ENCODE measurements at regions not wholly inside any gene's neighbourhood (a gene's known extent, or its start where the extent isn't known, plus 50 kb on each side); places are given as distances from the start of the nearest gene placed in this dataset.

DNA sequence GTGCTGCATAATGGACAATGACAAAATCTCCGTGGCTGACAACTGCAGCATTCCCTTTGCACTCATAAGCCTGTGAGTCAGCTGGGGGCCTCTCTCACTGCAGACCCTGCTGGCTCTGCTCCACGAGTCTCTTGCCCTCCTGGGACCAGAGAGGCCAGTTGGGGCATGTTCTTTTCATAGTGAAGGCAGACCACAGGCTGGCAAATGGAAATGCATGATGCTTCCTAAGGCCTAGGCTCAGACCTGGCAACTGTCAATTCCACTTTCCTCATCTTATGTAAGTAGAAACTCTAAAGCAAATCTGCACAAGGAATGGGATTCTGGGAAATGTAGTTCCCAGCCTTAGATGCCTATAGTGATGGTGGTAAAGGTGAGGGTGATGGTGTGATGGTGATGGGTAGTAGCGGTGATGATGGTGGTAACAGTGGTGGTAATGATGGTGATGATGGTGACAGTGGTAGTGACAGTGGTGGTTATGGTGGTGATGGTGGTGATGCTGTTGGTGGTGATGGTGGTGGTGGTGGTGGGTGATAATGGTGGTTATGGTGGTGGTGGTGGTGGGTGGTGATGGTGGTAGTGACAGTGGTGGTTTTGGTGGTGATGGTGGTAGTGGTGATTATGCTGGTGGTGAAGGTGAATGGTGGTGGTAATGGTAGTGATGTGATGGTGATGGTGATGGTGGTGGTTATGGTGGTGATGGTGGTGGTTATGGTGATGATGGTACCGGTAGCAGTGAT, 185.8 kb upstream of the ARL4C start:
- ChIA-PET CTCF (interaction anchor here (0.6 kb wide), 1 partner anchor 96 kb away, joined by 3 read pairs; no protein-coding TSS in a partner anchor), POLR2A (no interaction called here)
- FAIRE-seq, result no peak
- Histone ChIP-seq H3K27ac (peak overlapping the region; percentile 67 to 97), H3K4me2 (0 out of 3 replicates have a peak overlapping the region, but pooled peaks have one; percentile 9), H3K4me1 (peaks cover 70% of the 10 kb centered on the region), H3K4me3 (no peak overlapping the region), H3K9me3 (peaks cover 9% of the 10 kb centered on the region; the same call in 1 of the 3 replicates)
- DNase-seq (ENCODE audit: low read depth in 1 of 2, low spot score in 1 of 2), result no peak
- no peak for ATAC-seq
- WGBS (ENCODE audit: missing lambda C conversion rate), result 66% methylated on average over 4 of the region's 4 CpGs
- TF ChIP-seq MAZ (IDR thresholded peaks at IDR 0.05; ENCODE audit: borderline replicate concordance, low read depth, low read length) (no peak), MAFK (IDR thresholded peaks at IDR 0.05; ENCODE audit: partially characterized antibody) (no peak), ESRRA (IDR thresholded peaks at IDR 0.05; ENCODE audit: borderline replicate concordance, low read length) (no peak), ZFP36 (IDR thresholded peaks at IDR 0.05; ENCODE audit: borderline replicate concordance, partially characterized antibody) (no peak), ZSCAN20 (CRISPR knock-in tag; IDR thresholded peaks at IDR 0.05) (no peak), JUN (IDR thresholded peaks at IDR 0.05) (no peak), SMC3 (IDR thresholded peaks at IDR 0.05) (no peak), NR3C1 (IDR thresholded peaks at IDR 0.05) (no peak), RAD21 (conservative IDR thresholded peaks at IDR 0.05 in 1 of 2, IDR thresholded peaks at IDR 0.05 in 1 of 2) (no peak), JUNB (IDR thresholded peaks at IDR 0.05) (no peak), HOXA7 (CRISPR knock-in tag; IDR thresholded peaks at IDR 0.05) (no peak), EP300 (IDR thresholded peaks at IDR 0.05) (no peak), ZC3H11A (IDR thresholded peaks at IDR 0.05) (no peak; the same call in 1 of the 2 replicates), HOXB5 (CRISPR knock-in tag; IDR thresholded peaks at IDR 0.05) (no peak), MYC (IDR thresholded peaks at IDR 0.05; ENCODE audit: borderline replicate concordance, low read length) (no peak)
- TF ChIP-seq, protein P1, sequence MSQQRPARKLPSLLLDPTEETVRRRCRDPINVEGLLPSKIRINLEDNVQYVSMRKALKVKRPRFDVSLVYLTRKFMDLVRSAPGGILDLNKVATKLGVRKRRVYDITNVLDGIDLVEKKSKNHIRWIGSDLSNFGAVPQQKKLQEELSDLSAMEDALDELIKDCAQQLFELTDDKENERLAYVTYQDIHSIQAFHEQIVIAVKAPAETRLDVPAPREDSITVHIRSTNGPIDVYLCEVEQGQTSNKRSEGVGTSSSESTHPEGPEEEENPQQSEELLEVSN (IDR thresholded peaks at IDR 0.05; ENCODE audit: borderline replicate concordance, low read depth), result no peak

DNA sequence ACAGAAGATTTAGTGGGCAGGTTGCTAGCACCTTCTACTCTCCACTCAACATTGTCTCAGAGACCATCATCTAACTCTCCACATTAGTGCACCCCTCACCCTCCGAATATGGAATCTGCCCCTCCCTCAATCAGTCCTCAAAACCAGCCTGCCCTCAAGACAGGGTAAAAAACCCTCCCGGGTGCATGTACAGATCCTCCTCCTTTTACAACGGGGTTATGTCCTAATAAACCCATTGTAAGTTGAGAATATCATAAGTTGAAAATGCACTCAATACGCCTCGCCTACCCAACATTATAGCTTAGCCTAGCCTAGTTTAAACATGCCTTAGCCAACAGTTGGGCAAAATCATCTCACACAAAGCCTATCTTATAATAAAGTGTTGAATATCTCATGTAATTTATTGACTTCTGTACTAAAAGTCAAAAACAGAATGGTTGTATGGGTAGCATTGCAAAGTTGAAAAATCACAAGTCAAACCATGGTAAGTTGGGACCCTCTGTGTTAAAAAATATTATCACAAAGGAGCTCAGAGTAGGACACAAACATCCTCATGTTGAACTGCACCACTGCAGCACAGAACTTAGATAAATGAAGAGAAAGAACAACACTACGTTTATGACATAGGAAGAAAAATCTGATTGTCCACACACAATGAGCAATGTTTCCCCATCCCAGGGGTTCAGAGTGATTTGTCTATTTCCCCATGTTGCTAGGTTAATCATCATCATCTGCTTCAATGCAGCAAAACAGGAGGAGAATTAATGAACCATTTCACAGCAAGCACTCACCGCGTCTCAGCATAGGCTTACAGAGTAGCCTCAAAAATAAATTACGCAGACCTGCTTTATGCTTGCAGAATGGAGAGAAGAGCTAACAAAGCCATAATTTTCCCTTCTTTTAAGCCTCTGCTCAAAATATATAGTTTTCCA, 184.1 kb upstream of the ARL4C start:
- H3K4me2 ChIP-seq, result peak overlapping the region; percentile 78
- TF ChIP-seq, protein P2, sequence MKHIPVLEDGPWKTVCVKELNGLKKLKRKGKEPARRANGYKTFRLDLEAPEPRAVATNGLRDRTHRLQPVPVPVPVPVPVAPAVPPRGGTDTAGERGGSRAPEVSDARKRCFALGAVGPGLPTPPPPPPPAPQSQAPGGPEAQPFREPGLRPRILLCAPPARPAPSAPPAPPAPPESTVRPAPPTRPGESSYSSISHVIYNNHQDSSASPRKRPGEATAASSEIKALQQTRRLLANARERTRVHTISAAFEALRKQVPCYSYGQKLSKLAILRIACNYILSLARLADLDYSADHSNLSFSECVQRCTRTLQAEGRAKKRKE (CRISPR knock-in tag; IDR thresholded peaks at IDR 0.05; ENCODE audit: low read depth), result no peak
- TF ChIP-seq TP53 (CRISPR knock-in tag; IDR thresholded peaks at IDR 0.05) (no peak), EHMT2 (IDR thresholded peaks at IDR 0.05; ENCODE audit: low read depth) (no peak), BHLHE40 (IDR thresholded peaks at IDR 0.05; ENCODE audit: low read depth, low read length) (no peak), EP300 (IDR thresholded peaks at IDR 0.05) (no peak), POLR2A (IDR thresholded peaks at IDR 0.05; ENCODE audit: low read length) (no peak), NPAS2 (CRISPR knock-in tag; IDR thresholded peaks at IDR 0.05; ENCODE audit: borderline replicate concordance) (no peak), FOSB (CRISPR knock-in tag; IDR thresholded peaks at IDR 0.05) (no peak), ESRRA (IDR thresholded peaks at IDR 0.05; ENCODE audit: borderline replicate concordance, low read length) (no peak), JUNB (IDR thresholded peaks at IDR 0.05) (no peak), SMC3 (IDR thresholded peaks at IDR 0.05) (no peak), NR3C1 (IDR thresholded peaks at IDR 0.05) (no peak), ZFP36 (IDR thresholded peaks at IDR 0.05; ENCODE audit: borderline replicate concordance, partially characterized antibody) (no peak)
- TF ChIP-seq, protein P3, sequence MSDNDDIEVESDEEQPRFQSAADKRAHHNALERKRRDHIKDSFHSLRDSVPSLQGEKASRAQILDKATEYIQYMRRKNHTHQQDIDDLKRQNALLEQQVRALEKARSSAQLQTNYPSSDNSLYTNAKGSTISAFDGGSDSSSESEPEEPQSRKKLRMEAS (IDR thresholded peaks at IDR 0.05), result no peak
- TF ChIP-seq, protein P1 (IDR thresholded peaks at IDR 0.05; ENCODE audit: borderline replicate concordance, low read depth), result no peak
- TF ChIP-seq, protein P4, sequence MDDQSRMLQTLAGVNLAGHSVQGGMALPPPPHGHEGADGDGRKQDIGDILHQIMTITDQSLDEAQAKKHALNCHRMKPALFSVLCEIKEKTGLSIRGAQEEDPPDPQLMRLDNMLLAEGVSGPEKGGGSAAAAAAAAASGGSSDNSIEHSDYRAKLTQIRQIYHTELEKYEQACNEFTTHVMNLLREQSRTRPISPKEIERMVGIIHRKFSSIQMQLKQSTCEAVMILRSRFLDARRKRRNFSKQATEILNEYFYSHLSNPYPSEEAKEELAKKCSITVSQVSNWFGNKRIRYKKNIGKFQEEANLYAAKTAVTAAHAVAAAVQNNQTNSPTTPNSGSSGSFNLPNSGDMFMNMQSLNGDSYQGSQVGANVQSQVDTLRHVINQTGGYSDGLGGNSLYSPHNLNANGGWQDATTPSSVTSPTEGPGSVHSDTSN (IDR thresholded peaks at IDR 0.05), result no peak
- TF ChIP-seq, protein P5, sequence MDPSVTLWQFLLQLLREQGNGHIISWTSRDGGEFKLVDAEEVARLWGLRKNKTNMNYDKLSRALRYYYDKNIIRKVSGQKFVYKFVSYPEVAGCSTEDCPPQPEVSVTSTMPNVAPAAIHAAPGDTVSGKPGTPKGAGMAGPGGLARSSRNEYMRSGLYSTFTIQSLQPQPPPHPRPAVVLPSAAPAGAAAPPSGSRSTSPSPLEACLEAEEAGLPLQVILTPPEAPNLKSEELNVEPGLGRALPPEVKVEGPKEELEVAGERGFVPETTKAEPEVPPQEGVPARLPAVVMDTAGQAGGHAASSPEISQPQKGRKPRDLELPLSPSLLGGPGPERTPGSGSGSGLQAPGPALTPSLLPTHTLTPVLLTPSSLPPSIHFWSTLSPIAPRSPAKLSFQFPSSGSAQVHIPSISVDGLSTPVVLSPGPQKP (IDR thresholded peaks at IDR 0.05; ENCODE audit: low read depth, low read length), result no peak
- ATAC-seq (no peak), DNase-seq (ENCODE audit: low read depth in 1 of 2, low spot score in 1 of 2) (no peak), FAIRE-seq (no peak)
- H3K4me3 ChIP-seq, result no peak overlapping the region
- H3K27ac ChIP-seq, result peak overlapping the region; percentile 94 to 97
- ChIA-PET CTCF (interaction anchor here (0.7 to 1.3 kb wide), 5 partner anchors 10 to 136 kb away, joined by 3 to 5 read pairs (median 4); no protein-coding TSS in a partner anchor), POLR2A (interaction anchor here (0.5 to 2.4 kb wide), 2 partner anchors 200 to 271 kb away, joined by 4 to 18 read pairs; partner anchors contain the start of gene SH3BP4)
- H3K4me1 ChIP-seq, result peaks cover 77% of the 10 kb centered on the region
- 89% methylated on average over 9 of the region's 9 CpGs for WGBS (ENCODE audit: missing lambda C conversion rate)
- H3K9me3 ChIP-seq, result peaks cover 9% of the 10 kb centered on the region; the same call in 1 of the 3 replicates
